ENCODE measurements at regions not wholly inside any gene's neighbourhood (a gene's known extent, or its start where the extent isn't known, plus 50 kb on each side); places are given as distances from the start of the nearest gene placed in this dataset.

DNA sequence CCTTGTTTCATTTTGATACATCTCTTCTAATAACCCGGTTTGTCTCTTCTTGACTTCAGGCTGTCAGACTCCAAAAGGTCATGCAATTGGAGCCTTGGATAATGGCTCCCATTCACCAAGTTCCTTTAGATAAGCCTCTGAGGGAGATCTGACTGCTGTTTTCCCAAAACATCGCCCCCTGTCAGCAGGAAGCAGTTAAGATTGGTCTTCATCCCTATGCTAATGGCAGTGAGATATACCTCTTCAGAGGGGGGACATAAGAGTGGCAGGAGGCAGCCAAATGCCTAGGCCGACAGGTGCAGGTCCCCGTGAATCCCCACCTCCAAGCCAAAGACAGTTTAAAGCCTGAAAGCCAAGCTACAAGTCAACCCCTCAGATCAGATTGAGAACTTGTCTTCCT, 144.6 kb downstream of the WDR11 start:
- TF ChIP-seq HDAC2 (IDR thresholded peaks at IDR 0.05) = no peak
- TF ChIP-seq POLR2AphosphoS2 (IDR thresholded peaks at IDR 0.05; ENCODE audit: low read depth, low read length) = no peak
- TF ChIP-seq SUZ12 (IDR thresholded peaks at IDR 0.05; ENCODE audit: unreplicated experiment) = no peak
- no peak for TF ChIP-seq NFIC (IDR thresholded peaks at IDR 0.05; ENCODE audit: low read depth, low read length)
- no peak for TF ChIP-seq YY1 (IDR thresholded peaks at IDR 0.05; ENCODE audit: low read depth, low read length)
- no peak for TF ChIP-seq SMC3 (IDR thresholded peaks at IDR 0.05; ENCODE audit: borderline replicate concordance, low read length)
- TF ChIP-seq, protein P1, sequence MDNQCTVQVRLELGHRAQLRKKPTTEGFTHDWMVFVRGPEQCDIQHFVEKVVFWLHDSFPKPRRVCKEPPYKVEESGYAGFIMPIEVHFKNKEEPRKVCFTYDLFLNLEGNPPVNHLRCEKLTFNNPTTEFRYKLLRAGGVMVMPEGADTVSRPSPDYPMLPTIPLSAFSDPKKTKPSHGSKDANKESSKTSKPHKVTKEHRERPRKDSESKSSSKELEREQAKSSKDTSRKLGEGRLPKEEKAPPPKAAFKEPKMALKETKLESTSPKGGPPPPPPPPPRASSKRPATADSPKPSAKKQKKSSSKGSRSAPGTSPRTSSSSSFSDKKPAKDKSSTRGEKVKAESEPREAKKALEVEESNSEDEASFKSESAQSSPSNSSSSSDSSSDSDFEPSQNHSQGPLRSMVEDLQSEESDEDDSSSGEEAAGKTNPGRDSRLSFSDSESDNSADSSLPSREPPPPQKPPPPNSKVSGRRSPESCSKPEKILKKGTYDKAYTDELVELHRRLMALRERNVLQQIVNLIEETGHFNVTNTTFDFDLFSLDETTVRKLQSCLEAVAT (IDR thresholded peaks at IDR 0.05) = no peak
- TF ChIP-seq CHD4 (IDR thresholded peaks at IDR 0.05) = no peak
- no peak for TF ChIP-seq HCFC1 (IDR thresholded peaks at IDR 0.05; ENCODE audit: low read length)
- no peak for TF ChIP-seq ELK1 (IDR thresholded peaks at IDR 0.05; ENCODE audit: low read depth, low read length)
- TF ChIP-seq, protein P2, sequence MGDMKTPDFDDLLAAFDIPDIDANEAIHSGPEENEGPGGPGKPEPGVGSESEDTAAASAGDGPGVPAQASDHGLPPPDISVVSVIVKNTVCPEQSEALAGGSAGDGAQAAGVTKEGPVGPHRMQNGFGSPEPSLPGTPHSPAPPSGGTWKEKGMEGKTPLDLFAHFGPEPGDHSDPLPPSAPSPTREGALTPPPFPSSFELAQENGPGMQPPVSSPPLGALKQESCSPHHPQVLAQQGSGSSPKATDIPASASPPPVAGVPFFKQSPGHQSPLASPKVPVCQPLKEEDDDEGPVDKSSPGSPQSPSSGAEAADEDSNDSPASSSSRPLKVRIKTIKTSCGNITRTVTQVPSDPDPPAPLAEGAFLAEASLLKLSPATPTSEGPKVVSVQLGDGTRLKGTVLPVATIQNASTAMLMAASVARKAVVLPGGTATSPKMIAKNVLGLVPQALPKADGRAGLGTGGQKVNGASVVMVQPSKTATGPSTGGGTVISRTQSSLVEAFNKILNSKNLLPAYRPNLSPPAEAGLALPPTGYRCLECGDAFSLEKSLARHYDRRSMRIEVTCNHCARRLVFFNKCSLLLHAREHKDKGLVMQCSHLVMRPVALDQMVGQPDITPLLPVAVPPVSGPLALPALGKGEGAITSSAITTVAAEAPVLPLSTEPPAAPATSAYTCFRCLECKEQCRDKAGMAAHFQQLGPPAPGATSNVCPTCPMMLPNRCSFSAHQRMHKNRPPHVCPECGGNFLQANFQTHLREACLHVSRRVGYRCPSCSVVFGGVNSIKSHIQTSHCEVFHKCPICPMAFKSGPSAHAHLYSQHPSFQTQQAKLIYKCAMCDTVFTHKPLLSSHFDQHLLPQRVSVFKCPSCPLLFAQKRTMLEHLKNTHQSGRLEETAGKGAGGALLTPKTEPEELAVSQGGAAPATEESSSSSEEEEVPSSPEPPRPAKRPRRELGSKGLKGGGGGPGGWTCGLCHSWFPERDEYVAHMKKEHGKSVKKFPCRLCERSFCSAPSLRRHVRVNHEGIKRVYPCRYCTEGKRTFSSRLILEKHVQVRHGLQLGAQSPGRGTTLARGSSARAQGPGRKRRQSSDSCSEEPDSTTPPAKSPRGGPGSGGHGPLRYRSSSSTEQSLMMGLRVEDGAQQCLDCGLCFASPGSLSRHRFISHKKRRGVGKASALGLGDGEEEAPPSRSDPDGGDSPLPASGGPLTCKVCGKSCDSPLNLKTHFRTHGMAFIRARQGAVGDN (IDR thresholded peaks at IDR 0.05) = no peak
- TF ChIP-seq ZBTB11 (CRISPR knock-in tag; IDR thresholded peaks at IDR 0.05) = no peak
- TF ChIP-seq SIX5 (IDR thresholded peaks at IDR 0.05; ENCODE audit: low read depth, low read length, severe bottlenecking) = no peak
- TF ChIP-seq MEF2A (IDR thresholded peaks at IDR 0.05; ENCODE audit: insufficient read depth, low read depth, low read length) = no peak
- TF ChIP-seq PML (IDR thresholded peaks at IDR 0.05; ENCODE audit: low read length) = no peak
- no peaks in the 10 kb centered on the region for H3K27me3 ChIP-seq (replicated peaks in 1 of 2; ENCODE audit: control insufficient read depth in 2 of 2, insufficient read depth in 2 of 2, low read length in 1 of 2)
- ATAC-seq (no peak), DNase-seq (ENCODE audit: low read depth, low spot score) (no peak), FAIRE-seq (no peak)
- H3K36me3 ChIP-seq (ENCODE audit: control insufficient read depth in 2 of 2, insufficient read depth in 2 of 2, low read length in 1 of 2) = no peaks in the 10 kb centered on the region
- H3K9ac ChIP-seq (ENCODE audit: control insufficient read depth, insufficient read depth, low read length) = no peak overlapping the region
- no TSS peak for BruUV-seq (replicated peaks)
- in situ Hi-C loops (cut with MboI) = no loop called here
- RAD21 ChIA-PET (ENCODE audit: unreplicated experiment) = no interaction called here
- CTCF ChIA-PET = no interaction called here
- no peaks in the 10 kb centered on the region for H3K4me1 ChIP-seq (ENCODE audit: control insufficient read depth, insufficient read depth, low read length)
- no peaks in the 10 kb centered on the region for H3K79me2 ChIP-seq (ENCODE audit: control insufficient read depth, insufficient read depth, low read length)
- SMC1A ChIA-PET (ENCODE audit: uncharacterized antibody, unreplicated experiment) = no interaction called here
- no peak overlapping the region for H2AFZ ChIP-seq (ENCODE audit: control insufficient read depth, low read depth, low read length)
- H4K20me1 ChIP-seq (ENCODE audit: control insufficient read depth, insufficient read depth) = no peaks in the 10 kb centered on the region
- POLR2A ChIA-PET = no interaction called here
- no peak overlapping the region for H3K4me2 ChIP-seq (ENCODE audit: control insufficient read depth, insufficient read depth)
- no peak overlapping the region for H3K27ac ChIP-seq (ENCODE audit: control insufficient read depth, insufficient read depth)
- no peak overlapping the region for H3K4me3 ChIP-seq
- 18% methylated on average over 4 of the region's 4 CpGs for WGBS (ENCODE audit: insufficient coverage, insufficient replicate concordance, low lambda C conversion rate, missing lambda C conversion rate)
- intact Hi-C loops (cut with micrococcal nuclease; ENCODE audit: unreplicated experiment) = no loop called here
- no peaks in the 10 kb centered on the region for H3K9me3 ChIP-seq (replicated peaks; ENCODE audit: control insufficient read depth, insufficient read depth, low read length)

All from GM12878 (cell line).